PC-9 (cell line): ENCODE measurements at regions not wholly inside any gene's neighbourhood (a gene's known extent, or its start where the extent isn't known, plus 50 kb on each side); places are given as distances from the start of the nearest gene placed in this dataset.

ENCODE experiments used
- CTCF ChIP-seq: fragments of 200-600 bp; sonication (generic); conservative IDR thresholded peaks from 2 replicates; pipeline ENCODE4 v1.6.1; 2017; ENCODE audit warnings: mixed run types, antibody characterized with exemption, mild to moderate bottlenecking, moderate library complexity
- EZH2 ChIP-seq: fragments of 200-600 bp; sonication (generic); IDR thresholded peaks from 2 replicates; pipeline ENCODE4 v1.8.0; 2017; ENCODE audit warnings: antibody characterized with exemption, low read depth

GRCh38 chr9:134267881-134268724 is 58.2 kb upstream of the RXRA start:
- TF ChIP-seq CTCF = no peak
- TF ChIP-seq EZH2 = no peak
